GM12872 (cell line): ENCODE measurements at regions not wholly inside any gene's neighbourhood (a gene's known extent, or its start where the extent isn't known, plus 50 kb on each side); places are given as distances from the start of the nearest gene placed in this dataset.

ENCODE experiments used
- CTCF ChIP-seq: IDR thresholded peaks from 3 replicates; pipeline ENCODE4 v1.5.1; 2011; ENCODE audit warnings: low read depth, mild to moderate bottlenecking, low read length, moderate library complexity; ENCODE audit not compliant: insufficient read depth

- no peak for TF ChIP-seq CTCF
Observed at GRCh38 chr20:40494248-40494647, 194.8 kb downstream of the MAFB start.

DNA sequence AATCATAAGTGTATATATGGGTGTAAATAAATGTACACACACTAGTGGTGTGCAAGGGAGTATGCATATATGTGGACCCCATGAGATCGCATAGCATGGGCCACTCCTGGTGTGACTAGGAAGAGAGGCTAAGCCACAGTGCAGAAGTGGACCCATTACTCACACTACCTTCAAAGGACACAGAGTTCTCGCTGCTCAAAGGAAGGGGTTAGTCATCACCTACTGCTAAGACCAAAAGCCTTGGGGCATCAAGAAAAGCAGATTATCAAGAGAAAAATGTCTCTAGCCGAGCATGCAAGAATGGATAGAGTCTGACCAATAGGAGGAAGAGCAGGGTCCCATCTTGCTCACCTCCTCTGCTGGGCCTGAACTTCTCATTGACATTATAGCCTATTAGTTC is 195.5 kb downstream of the MAFB start:
- TF ChIP-seq CTCF, result no peak

GRCh38 chr20:40493071-40493470 is 196.0 kb downstream of the MAFB start:
- no peak for TF ChIP-seq CTCF

GRCh38 chr20:40491009-40491590 is 197.9 kb downstream of the MAFB start:
- no peak for TF ChIP-seq CTCF

DNA sequence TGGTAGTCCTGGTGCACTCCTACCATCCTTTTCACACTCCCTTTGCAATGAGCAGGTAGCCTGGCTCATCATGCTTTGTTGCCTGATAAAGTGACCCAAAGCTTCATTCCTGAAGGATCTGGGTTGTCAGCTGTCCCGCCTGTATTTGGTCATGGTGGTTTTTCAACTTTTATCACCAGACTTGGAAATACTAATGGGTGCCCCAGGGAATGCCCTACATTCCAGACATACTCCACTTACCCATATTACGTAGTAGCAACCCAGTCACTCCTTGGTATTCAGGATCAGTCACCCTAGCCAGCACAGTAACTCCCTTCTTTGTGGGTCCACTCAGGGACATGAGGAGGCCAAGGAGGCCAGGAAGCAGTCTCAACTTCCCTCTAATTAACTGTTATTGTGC is 199.2 kb downstream of the MAFB start:
- no peak for TF ChIP-seq CTCF

DNA sequence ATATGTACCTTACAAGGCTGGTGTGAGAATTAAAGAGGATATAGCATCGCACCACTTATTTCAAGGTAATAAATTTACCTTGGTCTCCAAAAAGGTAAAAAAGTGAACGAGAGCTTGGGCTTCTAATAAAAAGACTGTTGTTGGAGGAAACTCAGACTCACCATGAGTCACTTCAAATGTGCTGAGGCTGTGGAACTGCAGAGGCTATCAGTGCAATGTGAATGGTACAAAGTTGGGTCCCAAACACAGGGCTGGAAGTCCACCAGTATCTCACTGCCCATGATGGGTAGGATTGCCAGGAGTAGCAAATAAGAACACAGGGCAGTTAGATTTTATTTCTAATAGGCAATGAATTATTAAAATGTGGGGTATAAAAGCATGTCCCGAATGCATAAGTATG is 200.6 kb downstream of the MAFB start:
- no peak for TF ChIP-seq CTCF

- no peak for TF ChIP-seq CTCF
Observed at GRCh38 chr20:40486297-40486696, 202.7 kb downstream of the MAFB start.
